Glutamatergic neuron (in vitro differentiated cells): ENCODE measurements at regions not wholly inside any gene's neighbourhood (a gene's known extent, or its start where the extent isn't known, plus 50 kb on each side); places are given as distances from the start of the nearest gene placed in this dataset.

Experiments
- DNase-seq: peaks from one replicate; pipeline ENCODE4 v3.0.0; 2022
- H3K27ac Mint-ChIP-seq: one replicate; pipeline ENCODE4 v1.8.0; 2020; ENCODE audit warnings: mild to moderate bottlenecking, mixed read lengths, inconsistent platforms; ENCODE audit not compliant: unreplicated experiment
- H3K27me3 Mint-ChIP-seq: one replicate; pipeline ENCODE4 v1.8.0; 2020; ENCODE audit warnings: mild to moderate bottlenecking, moderate library complexity, mixed read lengths, inconsistent platforms; ENCODE audit not compliant: unreplicated experiment
- H3K36me3 Mint-ChIP-seq: one replicate; pipeline ENCODE4 v1.8.0; 2020; ENCODE audit warnings: mild to moderate bottlenecking, mixed read lengths, inconsistent platforms; ENCODE audit not compliant: unreplicated experiment
- H3K4me1 Mint-ChIP-seq: one replicate; pipeline ENCODE4 v1.8.0; 2020; ENCODE audit warnings: mild to moderate bottlenecking, low read depth, mixed read lengths, inconsistent platforms; ENCODE audit not compliant: unreplicated experiment
- H3K4me3 Mint-ChIP-seq: one replicate; pipeline ENCODE4 v1.8.0; 2020; ENCODE audit warnings: mild to moderate bottlenecking, mixed read lengths, inconsistent platforms; ENCODE audit not compliant: unreplicated experiment
- H3K9me3 Mint-ChIP-seq: one replicate; pipeline ENCODE4 v1.8.0; 2020; ENCODE audit warnings: mild to moderate bottlenecking, moderate library complexity, mixed read lengths, inconsistent platforms; ENCODE audit not compliant: unreplicated experiment
- TF ChIP-seq, protein P1 (sequence below): fragments of 200-600 bp; sonication (generic); IDR thresholded peaks from one replicate; pipeline ENCODE4 v1.5.0; 2021; ENCODE audit not compliant: partially characterized antibody, unreplicated experiment

- Mint-ChIP-seq H3K9me3 (peaks cover 3% of the 10 kb centered on the region), H3K4me3 (no peak overlapping the region), H3K4me1 (no peaks in the 10 kb centered on the region), H3K27ac (no peak overlapping the region), H3K36me3 (no peaks in the 10 kb centered on the region), H3K27me3 (peaks cover 2% of the 10 kb centered on the region)
- DNase-seq = no peak
- TF ChIP-seq, protein P1, sequence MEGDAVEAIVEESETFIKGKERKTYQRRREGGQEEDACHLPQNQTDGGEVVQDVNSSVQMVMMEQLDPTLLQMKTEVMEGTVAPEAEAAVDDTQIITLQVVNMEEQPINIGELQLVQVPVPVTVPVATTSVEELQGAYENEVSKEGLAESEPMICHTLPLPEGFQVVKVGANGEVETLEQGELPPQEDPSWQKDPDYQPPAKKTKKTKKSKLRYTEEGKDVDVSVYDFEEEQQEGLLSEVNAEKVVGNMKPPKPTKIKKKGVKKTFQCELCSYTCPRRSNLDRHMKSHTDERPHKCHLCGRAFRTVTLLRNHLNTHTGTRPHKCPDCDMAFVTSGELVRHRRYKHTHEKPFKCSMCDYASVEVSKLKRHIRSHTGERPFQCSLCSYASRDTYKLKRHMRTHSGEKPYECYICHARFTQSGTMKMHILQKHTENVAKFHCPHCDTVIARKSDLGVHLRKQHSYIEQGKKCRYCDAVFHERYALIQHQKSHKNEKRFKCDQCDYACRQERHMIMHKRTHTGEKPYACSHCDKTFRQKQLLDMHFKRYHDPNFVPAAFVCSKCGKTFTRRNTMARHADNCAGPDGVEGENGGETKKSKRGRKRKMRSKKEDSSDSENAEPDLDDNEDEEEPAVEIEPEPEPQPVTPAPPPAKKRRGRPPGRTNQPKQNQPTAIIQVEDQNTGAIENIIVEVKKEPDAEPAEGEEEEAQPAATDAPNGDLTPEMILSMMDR = no peak
Measured at GRCh38 chr16:73383988-73384365, 336.0 kb upstream of the ZFHX3 start.

GRCh38 chr16:73383195-73383987 is 335.5 kb upstream of the ZFHX3 start:
- Mint-ChIP-seq H3K9me3 (peaks cover 3% of the 10 kb centered on the region), H3K4me3 (no peak overlapping the region), H3K27me3 (peaks cover 2% of the 10 kb centered on the region), H3K4me1 (no peaks in the 10 kb centered on the region), H3K27ac (no peak overlapping the region), H3K36me3 (no peaks in the 10 kb centered on the region)
- no peak for DNase-seq
- TF ChIP-seq, protein P1 = no peak

GRCh38 chr16:73378471-73378870 is 330.5 kb upstream of the ZFHX3 start:
- H3K27ac Mint-ChIP-seq = no peak overlapping the region
- H3K27me3 Mint-ChIP-seq = peaks cover 2% of the 10 kb centered on the region
- peaks cover 3% of the 10 kb centered on the region for H3K9me3 Mint-ChIP-seq
- DNase-seq = no peak
- H3K4me3 Mint-ChIP-seq = no peak overlapping the region
- TF ChIP-seq, protein P1 = no peak
- H3K36me3 Mint-ChIP-seq = no peaks in the 10 kb centered on the region
- no peaks in the 10 kb centered on the region for H3K4me1 Mint-ChIP-seq

- DNase-seq = no peak
- TF ChIP-seq, protein P1 = no peak
- no peak overlapping the region for H3K27ac Mint-ChIP-seq
- H3K27me3 Mint-ChIP-seq = no peaks in the 10 kb centered on the region
- no peaks in the 10 kb centered on the region for H3K36me3 Mint-ChIP-seq
- H3K4me3 Mint-ChIP-seq = no peak overlapping the region
- no peaks in the 10 kb centered on the region for H3K4me1 Mint-ChIP-seq
- H3K9me3 Mint-ChIP-seq = peaks cover 2% of the 10 kb centered on the region
Measured at GRCh38 chr16:73371584-73372319, 323.8 kb upstream of the ZFHX3 start.

- TF ChIP-seq, protein P1 = no peak
- H3K4me3 Mint-ChIP-seq = no peak overlapping the region
- H3K36me3 Mint-ChIP-seq = no peaks in the 10 kb centered on the region
- peaks cover 2% of the 10 kb centered on the region for H3K9me3 Mint-ChIP-seq
- H3K27ac Mint-ChIP-seq = no peak overlapping the region
- peaks cover 1% of the 10 kb centered on the region for H3K4me1 Mint-ChIP-seq
- DNase-seq = no peak
- no peaks in the 10 kb centered on the region for H3K27me3 Mint-ChIP-seq
Measured at GRCh38 chr16:73369851-73370250, 321.9 kb upstream of the ZFHX3 start.
